ENCODE measurements at regions not wholly inside any gene's neighbourhood (a gene's known extent, or its start where the extent isn't known, plus 50 kb on each side); places are given as distances from the start of the nearest gene placed in this dataset.

- TF ChIP-seq CTCF (IDR thresholded peaks at IDR 0.05) (no peak), POLR2A (IDR thresholded peaks at IDR 0.05) (no peak)
Measured at GRCh38 chr5:35377653-35378052, 147.4 kb upstream of the PRLR start.

All from Peyer's patch (tissue), 4 donors.